ENCODE measurements at regions not wholly inside any gene's neighbourhood (a gene's known extent, or its start where the extent isn't known, plus 50 kb on each side); places are given as distances from the start of the nearest gene placed in this dataset.

DNA sequence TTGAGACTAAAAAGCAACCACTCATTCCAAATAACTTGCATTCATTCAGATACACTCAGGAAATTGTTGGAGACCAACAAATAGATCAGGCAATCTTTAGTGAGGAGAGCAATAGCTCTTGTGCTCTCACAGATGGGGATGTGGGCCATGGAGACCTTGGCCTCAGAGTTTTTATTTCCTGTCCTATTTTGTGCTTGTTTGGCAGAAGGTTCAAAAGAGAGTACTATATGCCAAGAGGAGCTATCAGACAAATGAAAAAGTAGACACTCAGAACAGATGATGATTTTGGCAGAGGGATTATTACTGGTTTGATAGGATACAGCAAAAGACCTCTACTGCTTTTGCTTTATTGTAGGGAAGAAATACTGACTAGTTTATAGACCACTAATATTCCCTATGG is 230.2 kb downstream of the KCNE4 start:
- Histone ChIP-seq H2BK15ac (ENCODE audit: low read depth, low read length) (no peak overlapping the region), H3K9me3 (ENCODE audit: control insufficient read depth, low read depth, low read length) (no peaks in the 10 kb centered on the region), H3T11ph (ENCODE audit: low read length) (no peak overlapping the region), H3K18ac (ENCODE audit: insufficient read length, low read depth, low read length) (no peak overlapping the region), H3K27ac (ENCODE audit: insufficient read length, low read depth, low read length) (no peak overlapping the region), H2BK12ac (ENCODE audit: insufficient read length, low read depth, low read length) (no peak overlapping the region), H3K23ac (ENCODE audit: insufficient read length, low read depth, low read length) (no peak overlapping the region), H3K23me2 (ENCODE audit: insufficient read length, low read depth, low read length, poor library complexity, severe bottlenecking) (no peaks in the 10 kb centered on the region), H3K4me2 (ENCODE audit: insufficient read depth, insufficient read length, low read length) (no peak overlapping the region), H3K27me3 (ENCODE audit: insufficient read depth, low read length) (no peaks in the 10 kb centered on the region), H4K8ac (replicated peaks; ENCODE audit: insufficient read length, low read depth, low read length) (no peak overlapping the region), H2AK5ac (ENCODE audit: insufficient read length, low read length) (no peak overlapping the region), H4K20me1 (ENCODE audit: control insufficient read depth, insufficient read depth, insufficient read length) (no peaks in the 10 kb centered on the region), H3K79me2 (ENCODE audit: insufficient read depth, low read length) (no peaks in the 10 kb centered on the region), H3K4me1 (ENCODE audit: insufficient read depth, low read length) (no peaks in the 10 kb centered on the region), H3K4ac (ENCODE audit: low read depth, low read length) (no peak overlapping the region), H4K5ac (ENCODE audit: insufficient read length, low read depth, low read length) (no peak overlapping the region), H2BK5ac (ENCODE audit: insufficient read length, low read length) (no peak overlapping the region), H3K9ac (ENCODE audit: extremely low read depth, insufficient read length, low read length) (no peak overlapping the region), H2AFZ (ENCODE audit: low read length) (no peak overlapping the region), H3K14ac (ENCODE audit: insufficient read depth, low read length) (no peak overlapping the region), H2BK120ac (ENCODE audit: low read depth, low read length, poor library complexity, severe bottlenecking) (no peak overlapping the region), H3K56ac (ENCODE audit: insufficient read length, low read depth, low read length) (no peak overlapping the region), H4K91ac (ENCODE audit: insufficient read length, low read depth, low read length) (no peak overlapping the region), H3K79me1 (ENCODE audit: insufficient read depth, low read depth, low read length, poor library complexity, severe bottlenecking) (no peaks in the 10 kb centered on the region), H2BK20ac (ENCODE audit: low read depth, low read length, poor library complexity, severe bottlenecking) (no peak overlapping the region)
- Mint-ChIP-seq H3K4me1 (no peaks in the 10 kb centered on the region), H3K9me3 (no peaks in the 10 kb centered on the region), H3K27me3 (ENCODE audit: low read depth) (peaks cover 2% of the 10 kb centered on the region; the same call in 1 of the 2 replicates), H3K27ac (no peak overlapping the region), H3K36me3 (ENCODE audit: insufficient read depth in 1 of 3, low read depth in 3 of 3) (no peaks in the 10 kb centered on the region), H3K4me3 (no peak overlapping the region)
- no peak for DNase-seq
- TF ChIP-seq CTCF (conservative IDR thresholded peaks at IDR 0.05): no peak

Data from H9 (cell line).